TTC549 (cell line): ENCODE measurements at regions not wholly inside any gene's neighbourhood (a gene's known extent, or its start where the extent isn't known, plus 50 kb on each side); places are given as distances from the start of the nearest gene placed in this dataset.
"Not testable (repeated sequence)": the region's sequence is repeated elsewhere in the genome, so short reads cannot be mapped to it uniquely, and the experiment has no call there.

ENCODE experiments used
- FAIRE-seq: peaks from 2 replicates; lab custom pipeline; 2012; peaks lifted over from hg19 to GRCh38; lab: Jason Lieb, UNC

DNA sequence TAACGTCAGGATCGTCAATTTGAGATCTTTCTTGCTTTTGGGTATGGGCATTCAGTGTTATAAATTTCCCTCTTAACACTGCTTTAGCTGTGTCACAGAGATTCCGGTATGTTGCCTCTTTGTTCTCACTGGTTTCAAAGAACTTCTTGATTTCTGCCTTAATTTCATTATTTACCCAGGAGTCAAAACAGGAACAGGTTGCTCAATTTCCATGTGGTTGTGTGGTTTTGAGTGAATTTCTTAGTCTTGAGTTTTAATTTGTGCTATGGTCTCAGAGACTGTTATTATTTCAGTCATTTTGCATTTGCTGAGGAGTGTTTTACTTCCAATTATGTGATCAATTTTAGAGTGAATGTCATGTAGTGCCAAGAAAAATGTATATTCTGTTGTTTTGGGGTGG lies 153.1 kb downstream of the PCDH17 start:
- FAIRE-seq, result no peak

DNA sequence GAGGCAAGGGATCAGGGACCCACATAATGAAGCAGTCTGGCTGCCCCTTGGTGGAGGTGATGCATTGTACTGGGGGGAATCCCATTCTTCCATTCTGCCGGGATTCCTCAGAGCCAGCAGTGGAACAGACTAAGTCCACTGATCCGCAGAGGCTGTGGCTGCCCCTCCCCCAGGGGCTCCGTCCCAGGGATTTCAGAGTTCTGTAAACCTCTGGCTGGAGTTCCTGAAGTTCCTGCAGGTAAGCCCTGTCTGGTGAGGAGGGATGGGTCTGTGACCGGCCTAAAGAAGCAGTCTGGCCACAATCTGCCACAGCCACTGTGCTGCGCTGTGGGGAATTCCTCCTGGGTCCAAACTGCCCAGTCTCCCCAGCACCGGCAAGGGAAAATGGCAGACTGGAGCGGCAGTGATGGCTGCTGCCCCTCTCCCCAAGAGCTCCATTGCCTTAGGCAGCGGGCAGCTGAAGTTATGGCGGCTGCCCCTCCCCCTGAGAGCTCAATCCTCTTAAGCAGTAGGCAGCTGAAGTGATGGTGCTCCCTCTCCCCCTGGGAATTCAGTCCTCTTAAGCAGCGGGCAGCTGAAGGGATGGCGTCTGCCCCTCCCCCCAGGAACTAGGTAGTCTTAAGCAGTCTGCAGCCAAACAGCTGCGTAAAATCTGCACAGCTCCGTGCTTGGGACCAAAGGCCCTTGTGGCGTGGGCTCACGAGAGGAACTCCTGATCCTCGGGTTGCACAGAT lies 155.7 kb downstream of the PCDH17 start:
- no peak for FAIRE-seq

DNA sequence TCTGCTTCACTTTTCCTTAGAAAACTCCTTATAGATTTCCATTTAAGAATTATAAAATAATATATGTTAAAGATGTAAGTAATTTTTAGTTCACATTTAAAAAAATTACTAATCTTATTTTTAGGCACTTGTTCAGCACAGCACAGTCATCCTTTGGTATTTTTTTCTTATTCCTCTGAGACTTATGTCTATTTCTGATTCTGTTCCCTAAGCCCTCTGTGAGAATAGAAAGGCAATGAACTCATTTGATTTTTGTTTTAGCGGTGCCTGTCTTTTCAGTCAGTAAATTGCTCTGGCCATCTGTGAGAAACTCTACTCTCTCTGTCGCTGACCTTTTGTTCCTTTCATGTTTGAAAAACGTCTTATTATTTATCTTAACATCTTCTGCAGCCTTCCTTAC lies 168.1 kb downstream of the PCDH17 start:
- no peak for FAIRE-seq

DNA sequence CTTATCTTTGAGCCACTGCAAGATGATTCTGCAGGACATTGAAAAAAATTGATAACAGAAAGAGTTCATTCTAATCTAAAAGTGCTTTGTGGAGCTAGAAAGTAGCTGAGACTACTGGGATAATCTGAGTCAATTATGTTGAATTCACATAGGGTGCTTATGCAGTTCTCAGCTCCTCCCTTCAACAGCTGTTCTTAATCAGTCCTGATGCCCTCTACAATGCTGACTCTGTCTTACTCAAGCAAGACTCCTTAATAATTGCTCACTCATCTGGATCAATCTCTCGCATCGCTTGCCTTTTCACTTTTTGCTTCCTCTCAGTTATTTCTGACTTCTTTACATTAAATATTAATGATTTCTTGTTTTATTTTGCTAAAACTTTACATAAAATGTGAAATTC lies 182.1 kb downstream of the PCDH17 start:
- no peak for FAIRE-seq

DNA sequence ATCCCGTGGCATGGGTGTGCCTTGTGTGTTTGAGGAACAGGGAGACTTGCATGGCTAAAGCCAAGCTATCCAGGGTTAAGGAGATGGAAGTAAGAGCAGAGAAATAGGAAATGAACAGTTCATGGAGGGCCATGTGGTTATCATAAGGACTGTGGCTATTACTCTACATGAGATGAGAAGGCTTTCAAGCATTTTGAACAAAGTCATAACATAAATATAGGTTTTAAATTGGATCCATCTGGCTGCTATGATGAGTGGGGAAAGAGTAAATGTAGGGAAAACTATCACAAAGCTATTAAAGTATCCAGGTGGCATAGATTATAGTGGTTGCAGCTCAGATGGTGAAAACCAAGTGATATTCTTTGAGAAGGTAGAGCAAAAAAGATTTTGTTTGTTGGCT lies 184.1 kb downstream of the PCDH17 start:
- no peak for FAIRE-seq

DNA sequence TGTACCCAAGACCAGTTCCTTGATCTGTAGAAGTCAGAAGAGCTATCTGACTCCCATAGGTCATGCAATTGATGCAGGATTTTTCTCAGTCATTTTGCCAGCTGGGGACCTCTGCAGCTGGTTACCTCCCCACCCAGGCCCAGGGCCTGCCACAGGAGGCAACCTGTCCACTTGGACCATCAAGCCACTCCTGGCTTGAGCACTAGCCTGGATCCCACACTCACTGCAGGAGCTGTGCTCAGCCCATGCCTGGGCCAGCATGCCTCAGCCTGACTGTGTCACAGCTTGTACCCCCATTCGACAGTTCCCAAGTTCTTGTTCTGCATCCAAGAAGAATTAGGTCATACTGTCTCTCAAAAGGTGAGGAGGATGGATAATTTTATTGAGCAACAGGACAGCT lies 189.4 kb downstream of the PCDH17 start:
- no peak for FAIRE-seq

DNA sequence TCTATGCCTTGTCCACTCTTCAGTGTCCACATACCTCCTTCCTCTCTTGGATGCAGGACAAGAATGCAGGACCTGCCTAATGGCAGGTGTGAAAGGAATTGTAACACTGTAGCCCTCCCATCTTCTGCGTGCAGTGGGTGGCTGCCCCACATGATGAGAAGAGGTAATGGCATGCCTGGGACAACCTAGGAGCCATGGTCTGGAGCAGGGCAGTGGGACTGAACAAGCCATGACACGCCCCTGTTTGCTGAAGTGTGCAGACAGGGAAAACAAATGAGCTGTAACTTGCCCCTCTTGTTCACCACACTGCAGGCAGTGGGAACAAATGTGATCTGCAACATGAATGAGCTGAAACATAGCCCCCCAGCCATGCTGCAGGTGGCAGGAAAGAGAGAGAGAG lies 192.2 kb downstream of the PCDH17 start:
- FAIRE-seq, result no peak

DNA sequence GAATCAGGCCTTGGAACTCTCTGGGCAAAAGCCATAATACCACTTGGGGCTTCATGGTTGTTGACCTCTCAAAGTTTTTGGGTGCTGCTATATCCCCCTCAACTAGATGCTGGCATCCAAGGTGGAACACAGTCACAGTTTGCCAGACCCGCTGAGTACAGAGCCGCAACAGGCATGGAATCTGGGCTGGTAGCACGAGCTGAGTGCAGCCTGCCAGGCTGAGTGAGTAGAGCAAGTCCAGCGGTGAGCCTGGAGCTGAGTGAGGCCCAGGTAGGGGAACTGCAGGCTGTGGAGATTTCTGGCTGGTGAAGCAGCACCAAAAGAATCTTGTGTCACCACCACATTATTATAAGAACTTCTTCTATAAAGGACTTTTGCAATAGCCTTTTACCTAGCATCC lies 192.6 kb downstream of the PCDH17 start:
- no peak for FAIRE-seq

DNA sequence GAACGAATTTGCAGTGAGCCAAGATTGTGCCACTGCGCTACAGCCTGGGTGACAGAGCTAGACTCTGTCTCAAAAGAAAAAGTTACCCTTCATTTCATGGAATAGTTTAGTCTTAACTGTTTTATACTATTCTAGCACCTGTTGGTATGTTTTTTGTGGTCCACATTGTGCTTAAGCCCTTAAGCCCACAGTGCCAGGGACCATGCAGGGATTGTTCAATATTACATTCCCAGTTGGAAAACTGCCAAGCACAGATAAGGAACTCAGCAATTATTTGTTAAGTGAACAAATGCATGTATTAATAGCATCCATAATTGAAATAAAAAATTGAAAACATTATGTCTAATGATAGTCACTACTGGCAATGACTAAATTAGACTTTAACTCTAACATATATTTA lies 193.5 kb downstream of the PCDH17 start:
- no peak for FAIRE-seq

DNA sequence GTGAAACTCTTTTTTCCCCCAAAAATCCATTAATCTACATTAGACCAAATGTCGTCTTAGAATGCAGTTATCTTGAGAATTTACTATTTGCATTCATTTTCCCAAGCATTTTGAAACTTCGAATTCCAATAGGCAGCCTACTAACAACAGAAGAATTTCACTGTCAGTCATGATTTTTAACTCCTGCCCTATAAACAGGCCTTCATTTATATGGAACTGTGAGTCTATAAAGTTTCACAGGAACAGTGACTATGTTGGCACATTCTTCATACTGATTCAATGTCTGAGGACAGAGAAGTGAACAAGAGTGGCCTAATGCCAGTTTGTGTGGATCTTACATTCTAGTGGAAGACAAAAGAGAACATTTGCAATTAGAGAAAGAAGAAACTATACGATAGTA lies 198.0 kb downstream of the PCDH17 start:
- no peak for FAIRE-seq

DNA sequence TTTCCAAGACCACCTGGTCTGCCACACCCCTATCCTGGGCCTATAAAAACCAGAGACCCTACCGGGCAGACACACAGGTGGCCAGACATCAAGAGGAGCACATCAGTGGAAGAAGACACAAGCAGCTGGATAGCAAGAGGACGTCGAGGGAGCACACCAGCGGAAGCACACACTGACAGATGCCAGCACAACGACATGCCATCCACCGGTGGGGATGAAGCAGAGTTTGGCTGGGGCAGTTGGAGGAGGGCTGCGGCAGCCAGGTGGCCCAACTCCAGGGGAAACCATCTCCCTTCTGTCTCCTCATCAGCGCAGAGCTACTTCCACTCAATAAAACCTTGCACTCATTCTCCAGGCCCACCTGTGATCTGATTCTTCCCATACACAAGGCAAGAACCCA lies 200.6 kb downstream of the PCDH17 start:
- no peak for FAIRE-seq

DNA sequence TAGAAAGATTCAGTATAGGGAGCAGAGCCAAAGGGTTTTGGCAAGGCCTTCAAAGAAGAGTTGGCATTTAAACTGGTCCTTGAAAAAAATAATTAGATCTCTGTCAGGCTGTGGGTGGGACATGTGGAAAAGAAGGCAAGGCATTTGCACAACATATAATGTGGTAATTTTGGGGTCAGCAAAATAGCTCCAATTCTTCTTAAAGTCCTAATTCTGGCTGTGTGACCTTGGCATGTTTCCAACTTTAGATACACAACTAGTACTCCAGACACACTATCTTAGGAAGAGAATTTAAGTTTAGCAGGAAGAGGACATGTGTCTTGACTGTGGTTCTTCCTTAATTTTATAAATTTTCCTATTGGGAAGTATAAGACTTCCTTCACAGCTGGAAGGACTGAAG lies 206.3 kb downstream of the PCDH17 start:
- FAIRE-seq, result no peak

DNA sequence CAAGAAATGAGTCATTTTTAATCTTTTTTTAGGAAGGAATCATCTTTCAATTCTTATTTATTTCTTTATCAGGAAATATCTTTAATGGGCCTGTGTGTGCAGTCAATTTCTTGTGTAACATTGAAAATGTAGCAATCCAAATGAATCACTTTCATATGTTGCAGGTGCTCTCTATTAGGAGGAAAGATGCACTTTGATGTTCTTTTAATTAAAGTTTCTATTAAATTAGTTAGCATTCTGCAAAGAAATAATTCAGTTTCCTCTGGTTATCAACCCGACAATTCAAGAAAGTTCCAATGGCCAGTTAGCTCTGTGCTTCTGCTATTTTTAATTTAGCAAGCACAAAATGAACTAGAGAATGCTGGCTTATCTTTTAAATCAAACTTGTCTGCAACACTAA lies 212.0 kb downstream of the PCDH17 start:
- no peak for FAIRE-seq

DNA sequence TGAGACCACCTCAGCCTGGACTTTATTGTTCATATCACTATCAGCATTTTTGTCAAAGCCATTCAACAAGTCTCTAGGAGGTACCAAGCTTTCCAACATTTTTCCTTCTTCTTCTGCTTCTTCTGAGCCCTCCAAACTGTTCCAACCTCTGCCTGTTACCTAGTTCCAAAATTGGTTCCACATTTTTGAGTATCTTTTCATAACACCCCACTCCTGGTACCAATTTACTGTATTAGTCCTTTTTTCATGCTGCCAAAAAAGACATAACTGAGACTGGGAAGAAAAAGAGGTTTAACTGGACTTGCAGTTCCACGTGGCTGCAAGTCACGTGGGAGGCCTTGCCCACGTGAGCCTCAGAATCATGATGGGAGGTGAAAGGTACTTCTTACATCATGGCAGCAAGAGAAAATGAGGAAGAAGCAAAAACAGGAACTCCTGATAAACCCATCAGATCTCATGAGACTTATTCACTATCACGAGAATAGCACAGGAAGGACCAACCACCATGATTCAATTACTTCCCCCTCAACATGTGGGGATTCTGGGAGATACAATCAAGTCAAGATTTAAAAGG lies 215.1 kb downstream of the PCDH17 start:
- FAIRE-seq, result no peak

DNA sequence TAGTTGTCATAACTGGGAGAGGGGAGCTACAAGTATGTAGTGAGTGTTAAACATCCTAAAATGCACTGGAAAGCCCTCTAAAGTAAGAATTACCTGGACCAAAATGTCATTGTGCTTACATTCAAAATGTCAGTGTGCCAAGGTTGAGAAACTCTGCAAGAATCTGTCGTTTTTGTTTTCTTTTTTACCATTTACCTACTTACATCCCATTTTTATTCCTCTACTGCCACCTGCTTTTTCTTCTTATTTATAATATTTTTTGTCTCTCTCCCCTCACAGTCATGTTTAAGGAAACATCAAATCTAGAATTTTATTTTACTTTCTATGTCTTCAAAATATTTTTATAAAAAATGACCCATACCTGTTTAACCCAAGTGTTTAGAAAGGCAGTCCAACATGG lies 226.4 kb downstream of the PCDH17 start:
- FAIRE-seq, result no peak

DNA sequence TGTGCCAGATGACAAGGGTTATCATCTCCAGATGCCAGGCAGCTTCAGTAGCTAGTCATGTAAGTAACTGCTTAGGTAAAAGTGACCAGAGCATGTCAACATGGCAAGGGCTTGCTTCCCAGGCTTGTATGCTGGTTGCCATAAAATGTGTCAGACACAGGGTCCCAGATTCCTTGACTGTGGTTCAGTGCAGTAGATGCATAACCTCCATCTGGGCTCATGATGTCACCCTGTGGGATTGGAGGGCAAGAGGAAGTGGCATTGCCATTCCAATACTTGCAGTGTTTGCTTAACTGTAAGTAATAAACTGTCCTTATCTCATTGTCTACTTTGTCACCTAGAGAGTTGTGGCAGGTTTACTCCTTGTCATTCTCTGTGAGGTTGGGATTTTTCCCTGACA lies 226.8 kb downstream of the PCDH17 start:
- no peak for FAIRE-seq

DNA sequence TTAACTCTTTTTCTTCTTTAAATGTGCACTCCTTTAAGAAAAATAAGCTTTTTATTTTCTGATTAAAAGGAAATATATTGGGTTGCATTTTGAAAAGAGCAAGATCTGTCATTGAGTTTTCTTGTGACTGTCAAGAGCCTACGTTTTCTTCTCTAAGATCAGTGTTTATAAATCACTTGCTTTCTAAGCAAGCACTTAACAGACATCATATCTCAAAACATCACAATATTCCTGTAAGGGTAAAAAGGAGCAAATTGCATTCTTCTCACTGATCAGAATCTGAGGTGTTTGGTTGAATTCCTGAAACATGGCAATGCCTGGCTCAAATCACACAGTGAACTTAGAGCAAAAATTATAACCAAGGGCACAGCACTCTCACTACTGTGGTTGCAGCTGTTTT lies 231.3 kb downstream of the PCDH17 start:
- FAIRE-seq, result no peak

DNA sequence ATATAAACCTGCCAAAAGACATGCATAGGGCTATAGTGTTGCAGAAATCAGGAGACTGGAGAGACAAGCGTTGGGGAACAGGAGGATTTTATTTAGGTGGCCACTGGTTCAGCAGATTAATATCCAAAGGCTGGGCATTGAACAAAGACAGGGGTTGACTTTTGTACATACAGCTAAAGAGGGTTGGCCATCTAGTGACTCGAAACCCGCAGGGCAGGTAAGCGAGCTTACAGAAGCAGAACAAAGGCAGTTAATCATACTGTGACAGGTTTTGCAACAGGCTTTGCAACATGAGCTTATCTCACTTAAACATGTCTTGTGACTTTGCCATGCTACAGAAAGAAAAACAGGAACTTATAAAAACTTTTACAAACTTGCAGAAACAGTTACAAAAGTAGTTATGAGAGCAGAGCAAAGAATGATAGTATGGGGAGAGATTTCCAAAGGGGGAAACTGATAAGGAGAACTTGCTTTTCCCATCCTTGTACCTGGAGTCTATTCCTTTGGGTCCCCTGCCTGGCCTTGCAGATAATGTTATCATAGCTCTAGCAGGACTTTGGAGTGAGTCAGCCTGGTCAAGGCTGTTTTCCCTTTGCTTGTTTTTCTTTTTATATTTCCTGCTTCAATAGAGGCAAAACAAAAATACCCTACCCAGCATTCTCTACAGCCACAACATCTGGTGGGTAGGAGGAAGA lies 234.2 kb downstream of the PCDH17 start:
- no peak for FAIRE-seq

DNA sequence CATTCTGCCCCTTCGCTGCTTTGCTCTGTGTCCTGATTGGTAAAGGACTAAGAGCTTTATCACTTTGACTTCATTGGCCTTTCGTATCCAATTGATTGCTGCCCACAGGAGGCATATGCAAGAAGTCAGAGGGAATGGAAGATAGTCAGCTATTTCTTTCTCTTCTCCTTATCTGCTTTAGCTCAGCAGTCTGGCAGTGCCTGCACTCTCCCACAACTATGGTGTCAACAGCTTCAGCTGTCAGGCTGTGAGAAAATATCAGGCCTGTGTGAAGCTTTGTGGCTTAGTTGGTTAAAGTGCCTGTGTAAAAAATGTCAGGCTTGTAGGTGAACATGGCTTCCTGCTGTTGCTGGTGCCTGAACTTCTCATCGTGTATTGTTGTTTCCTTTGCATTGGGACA lies 243.0 kb downstream of the PCDH17 start:
- FAIRE-seq, result no peak

DNA sequence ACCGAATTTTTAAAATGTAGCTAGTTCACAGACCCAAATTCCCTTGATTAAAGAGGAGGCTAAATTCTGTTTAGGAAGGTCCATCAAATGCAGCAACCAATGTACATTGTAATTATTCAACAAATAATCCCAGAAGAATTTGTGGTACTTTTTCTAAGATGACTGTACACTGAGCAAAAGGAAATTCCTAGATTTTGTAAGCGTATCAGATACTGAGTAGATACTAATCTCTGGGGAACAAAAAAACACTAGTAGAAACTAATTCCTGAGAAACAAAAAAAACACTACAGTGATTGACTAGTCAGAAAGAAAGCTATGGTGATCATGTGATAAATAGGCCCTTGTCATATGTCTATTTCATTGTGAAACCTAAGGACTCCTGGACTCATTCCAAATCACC lies 246.1 kb downstream of the PCDH17 start:
- no peak for FAIRE-seq

DNA sequence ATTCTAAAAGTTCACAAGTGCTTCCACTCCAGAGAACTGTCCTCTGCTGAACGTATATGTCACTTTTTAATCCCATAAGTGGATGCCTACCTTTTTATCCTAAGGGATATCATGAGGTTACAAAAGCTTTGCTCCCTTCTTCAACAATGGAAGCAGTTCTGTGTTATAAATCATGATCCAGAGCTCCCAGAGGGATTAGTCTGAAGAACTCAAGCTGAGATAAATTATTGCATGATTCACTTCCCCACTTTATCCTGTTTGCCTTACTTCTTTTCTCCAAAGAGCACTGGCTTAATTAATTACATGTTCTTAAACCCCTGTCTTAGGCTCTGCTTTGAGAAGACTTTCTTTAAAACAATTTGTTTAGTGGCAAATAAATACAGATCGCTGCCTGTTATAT lies 246.7 kb downstream of the PCDH17 start:
- FAIRE-seq, result no peak

DNA sequence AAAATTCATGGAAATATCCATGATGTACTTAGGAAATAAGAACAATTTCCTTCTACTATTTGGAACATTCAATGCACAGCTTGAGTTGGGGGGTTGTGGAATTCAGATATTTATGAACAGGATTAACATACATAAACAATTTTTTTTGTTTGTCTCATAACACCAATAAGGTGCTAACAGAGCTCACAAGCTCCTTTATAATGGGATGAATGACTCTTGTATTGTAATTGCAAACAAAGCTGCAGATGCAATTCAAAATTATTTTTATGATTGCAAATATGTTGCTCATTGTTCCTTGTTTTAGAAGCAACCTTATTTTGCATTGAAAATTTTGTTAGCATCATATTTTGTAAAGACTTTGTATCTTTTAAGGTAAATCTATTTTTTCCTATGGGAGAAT lies 265.7 kb downstream of the PCDH17 start:
- no peak for FAIRE-seq

DNA sequence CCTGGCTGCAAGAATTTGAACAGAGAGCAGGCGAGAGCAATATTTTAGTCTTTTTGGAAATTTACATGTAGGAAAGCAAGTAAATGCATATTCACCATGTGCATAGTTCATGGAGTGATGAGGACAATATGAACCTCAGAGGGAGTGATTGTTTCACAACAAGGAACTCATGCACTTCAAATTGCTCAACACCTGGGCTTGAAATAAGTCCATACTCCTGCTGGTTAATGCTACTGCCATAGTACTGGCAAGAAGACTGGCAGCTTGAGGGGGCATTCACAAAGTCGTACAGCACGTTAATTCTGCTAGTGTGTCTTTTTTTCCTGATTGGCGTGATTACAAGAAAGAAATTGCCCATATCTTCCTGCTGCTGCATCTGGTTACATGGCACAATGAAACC lies 267.6 kb downstream of the PCDH17 start:
- no peak for FAIRE-seq

DNA sequence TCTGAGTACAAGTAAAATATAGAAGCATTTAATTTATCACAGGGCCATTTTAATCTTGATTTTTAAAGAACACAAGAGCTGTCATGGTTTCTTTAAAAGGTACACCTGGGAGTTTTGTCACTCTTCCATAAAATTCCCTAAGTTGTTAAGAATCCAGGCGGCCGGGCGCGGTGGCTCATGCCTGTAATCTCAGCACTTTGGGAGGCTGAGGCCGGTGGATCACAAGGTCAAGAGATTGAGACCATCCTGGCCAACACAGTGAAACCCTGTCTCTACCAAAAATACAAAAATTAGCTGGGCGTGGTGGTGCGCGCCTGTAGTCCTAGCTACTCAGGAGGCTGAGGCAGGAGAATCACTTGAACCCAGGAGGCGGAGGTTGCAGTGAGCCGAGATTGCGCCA lies 278.3 kb downstream of the PCDH17 start:
- FAIRE-seq, result not testable (repeated sequence)
